Stimulated activated CD8-positive, alpha-beta memory T cell treated with anti-CD3 and anti-CD28 coated beads, Interleukin-7, amount 100 ng/mL, for 48 hours (primary cell): ENCODE measurements at regions not wholly inside any gene's neighbourhood (a gene's known extent, or its start where the extent isn't known, plus 50 kb on each side); places are given as distances from the start of the nearest gene placed in this dataset.

ENCODE experiments used
- DNase-seq, 2 donors: peaks; one replicate each; pipeline ENCODE4 v3.0.0-alpha.2; 2020; ENCODE audit warnings: low read depth in 1 of 2; ENCODE audit errors: extremely low read depth in 1 of 2

- no peak for DNase-seq
Observed at GRCh38 chr7:85464042-85464651, 277.3 kb upstream of the SEMA3D start.

GRCh38 chr7:85462671-85463070 is 275.8 kb upstream of the SEMA3D start:
- no peak for DNase-seq

GRCh38 chr7:85457911-85458310 is 271.1 kb upstream of the SEMA3D start:
- DNase-seq, result no peak

GRCh38 chr7:85456254-85456653 is 269.4 kb upstream of the SEMA3D start:
- no peak for DNase-seq

GRCh38 chr7:85454904-85455303 is 268.0 kb upstream of the SEMA3D start:
- DNase-seq, result no peak

GRCh38 chr7:85452674-85453073 is 265.8 kb upstream of the SEMA3D start:
- no peak for DNase-seq

GRCh38 chr7:85449478-85449877 is 262.6 kb upstream of the SEMA3D start:
- DNase-seq, result no peak

GRCh38 chr7:85447004-85447403 is 260.1 kb upstream of the SEMA3D start:
- DNase-seq, result no peak

GRCh38 chr7:85426487-85426960 is 239.7 kb upstream of the SEMA3D start:
- DNase-seq, result no peak

GRCh38 chr7:85424298-85424697 is 237.4 kb upstream of the SEMA3D start:
- no peak for DNase-seq

- no peak for DNase-seq
Observed at GRCh38 chr7:85423209-85423895, 236.5 kb upstream of the SEMA3D start.

- DNase-seq, result no peak
Observed at GRCh38 chr7:85415743-85416142, 228.9 kb upstream of the SEMA3D start.

- DNase-seq, result no peak
Observed at GRCh38 chr7:85413718-85414117, 226.9 kb upstream of the SEMA3D start.

- DNase-seq, result no peak
Observed at GRCh38 chr7:85412912-85413311, 226.1 kb upstream of the SEMA3D start.

GRCh38 chr7:85407391-85407790 is 220.5 kb upstream of the SEMA3D start:
- DNase-seq, result no peak

GRCh38 chr7:85405016-85405902 is 218.4 kb upstream of the SEMA3D start:
- no peak for DNase-seq

GRCh38 chr7:85396676-85397075 is 209.8 kb upstream of the SEMA3D start:
- no peak for DNase-seq

- DNase-seq, result no peak
Observed at GRCh38 chr7:85392789-85393188, 205.9 kb upstream of the SEMA3D start.

- DNase-seq, result no peak
Observed at GRCh38 chr7:85392326-85392725, 205.5 kb upstream of the SEMA3D start.

GRCh38 chr7:85386460-85386859 is 199.6 kb upstream of the SEMA3D start:
- no peak for DNase-seq

GRCh38 chr7:85384392-85384791 is 197.5 kb upstream of the SEMA3D start:
- no peak for DNase-seq

GRCh38 chr7:85381212-85381611 is 194.4 kb upstream of the SEMA3D start:
- no peak for DNase-seq
